HEK293 (cell line): ENCODE measurements at regions not wholly inside any gene's neighbourhood (a gene's known extent, or its start where the extent isn't known, plus 50 kb on each side); places are given as distances from the start of the nearest gene placed in this dataset.

Experiments
- CTCF ChIA-PET: fragments of 350-600 bp; formaldehyde crosslinking; extraction: SDS; loops from one replicate; lab custom pipeline; 2021; ENCODE audit warnings: antibody characterized with exemption; lab: Yijun Ruan, JAX
- POLR2A ChIA-PET: fragments of 300-600 bp; formaldehyde crosslinking; extraction: SDS; loops from one replicate; lab custom pipeline; 2020; ENCODE audit warnings: antibody characterized with exemption, inconsistent platforms; lab: Yijun Ruan, JAX
- H3K27ac ChIP-seq: fragments of 200-500 bp; sonication (Bioruptor generic); 2 replicates; pipeline ENCODE4 v1.5.1; 2014; ENCODE audit warnings: low read depth, low read length, control low read depth, inconsistent platforms; ENCODE audit errors: extremely low read depth
- H3K36me3 ChIP-seq, 2 experiments: fragments of 200-500 bp in 1 of 2; sonication (Bioruptor generic) in 1 of 2; 1 replicate in 1 of 2; 2 replicates in 1 of 2; pipeline ENCODE4 v1.5.1; 2014 to 2017; ENCODE audit warnings: inconsistent platforms in 2 of 2, low read length in 2 of 2; ENCODE audit not compliant: control insufficient read depth in 2 of 2, insufficient read depth in 1 of 2
- H3K4me1 ChIP-seq: fragments of 200-500 bp; sonication (Bioruptor generic); 2 replicates; pipeline ENCODE4 v1.5.1; 2014; ENCODE audit warnings: mild to moderate bottlenecking, low read length, inconsistent platforms; ENCODE audit not compliant: control insufficient read depth, insufficient read depth
- H3K4me3 ChIP-seq: 2 replicates; pipeline ENCODE4 v1.5.1; 2011; ENCODE audit warnings: low read depth, mild to moderate bottlenecking, control low read depth, low read length, moderate library complexity
- H3K9me3 ChIP-seq: fragments of 200-500 bp; sonication (Bioruptor generic); 2 replicates; pipeline ENCODE4 v1.5.1; 2014; ENCODE audit warnings: low read depth, low read length, inconsistent platforms; ENCODE audit not compliant: control insufficient read depth, insufficient read depth
- GLI4 ChIP-seq: fragments of 450-650 bp; formaldehyde crosslinking; IDR thresholded peaks from 2 replicates; pipeline ENCODE4 v1.5.1; 2016; ENCODE audit warnings: missing biosample characterization, missing genetic modification characterization
- MYNN ChIP-seq: fragments of 450-650 bp; formaldehyde crosslinking; IDR thresholded peaks from 2 replicates; pipeline ENCODE4 v1.5.1; 2016; ENCODE audit warnings: missing biosample characterization, missing genetic modification characterization, borderline replicate concordance
- SP3 ChIP-seq: fragments of 450-650 bp; formaldehyde crosslinking; IDR thresholded peaks from 2 replicates; pipeline ENCODE4 v1.5.1; 2016; ENCODE audit warnings: missing biosample characterization, missing genetic modification characterization
- ZBTB7A ChIP-seq: fragments of 450-650 bp; formaldehyde crosslinking; IDR thresholded peaks from 2 replicates; pipeline ENCODE4 v1.5.1; 2016; ENCODE audit warnings: low read depth, missing biosample characterization, missing genetic modification characterization
- ZBTB8A ChIP-seq: fragments of 450-650 bp; formaldehyde crosslinking; IDR thresholded peaks from 2 replicates; pipeline ENCODE4 v1.5.1; 2016; ENCODE audit warnings: missing biosample characterization, missing genetic modification characterization
- ZFP69B ChIP-seq: fragments of 450-650 bp; formaldehyde crosslinking; IDR thresholded peaks from 2 replicates; pipeline ENCODE4 v1.5.1; 2016; ENCODE audit warnings: missing biosample characterization, missing genetic modification characterization
- ZNF132 ChIP-seq: fragments of 450-650 bp; formaldehyde crosslinking; IDR thresholded peaks from 2 replicates; pipeline ENCODE4 v1.5.1; 2017; ENCODE audit warnings: missing biosample characterization, missing genetic modification characterization, borderline replicate concordance
- ZNF169 ChIP-seq: fragments of 450-650 bp; formaldehyde crosslinking; IDR thresholded peaks from 2 replicates; pipeline ENCODE4 v1.5.1; 2016; ENCODE audit warnings: missing biosample characterization, missing genetic modification characterization
- ZNF274 ChIP-seq, 2 experiments: fragments of 200-500 bp in 1 of 2; fragments of 450-650 bp in 1 of 2; sonication (Bioruptor generic) in 1 of 2; formaldehyde crosslinking in 1 of 2; IDR thresholded peaks; 2 replicates each; pipeline versions ENCODE4 v1.5.1 to v1.6.1; 2014 to 2016; ENCODE audit warnings: borderline replicate concordance in 1 of 2, inconsistent platforms in 1 of 2, low read length in 1 of 2, missing biosample characterization in 1 of 2, missing genetic modification characterization in 1 of 2
- ZNF350 ChIP-seq: fragments of 450-650 bp; formaldehyde crosslinking; IDR thresholded peaks from 2 replicates; pipeline ENCODE4 v1.5.0; 2017; ENCODE audit warnings: missing biosample characterization, mild to moderate bottlenecking, missing genetic modification characterization
- ZNF366 ChIP-seq: fragments of 450-650 bp; formaldehyde crosslinking; conservative IDR thresholded peaks from 2 replicates; pipeline ENCODE4 v1.5.1; 2016; ENCODE audit warnings: missing biosample characterization, missing genetic modification characterization
- ZNF558 ChIP-seq: fragments of 450-650 bp; formaldehyde crosslinking; IDR thresholded peaks from 2 replicates; pipeline ENCODE4 v1.5.1; 2016; ENCODE audit warnings: missing biosample characterization, missing genetic modification characterization
- TF ChIP-seq, protein P1 (sequence below): fragments of 450-650 bp; formaldehyde crosslinking; IDR thresholded peaks from 2 replicates; pipeline ENCODE4 v1.5.1; 2016; ENCODE audit warnings: missing biosample characterization, missing genetic modification characterization
- TF ChIP-seq, protein P2 (sequence below): fragments of 450-650 bp; formaldehyde crosslinking; IDR thresholded peaks from 2 replicates; pipeline ENCODE4 v1.5.1; 2016; ENCODE audit warnings: missing biosample characterization, missing genetic modification characterization, low read depth
- TF ChIP-seq, protein P3 (sequence below): fragments of 450-650 bp; formaldehyde crosslinking; IDR thresholded peaks from 2 replicates; pipeline ENCODE4 v1.5.1; 2016; ENCODE audit warnings: missing biosample characterization, missing genetic modification characterization

DNA sequence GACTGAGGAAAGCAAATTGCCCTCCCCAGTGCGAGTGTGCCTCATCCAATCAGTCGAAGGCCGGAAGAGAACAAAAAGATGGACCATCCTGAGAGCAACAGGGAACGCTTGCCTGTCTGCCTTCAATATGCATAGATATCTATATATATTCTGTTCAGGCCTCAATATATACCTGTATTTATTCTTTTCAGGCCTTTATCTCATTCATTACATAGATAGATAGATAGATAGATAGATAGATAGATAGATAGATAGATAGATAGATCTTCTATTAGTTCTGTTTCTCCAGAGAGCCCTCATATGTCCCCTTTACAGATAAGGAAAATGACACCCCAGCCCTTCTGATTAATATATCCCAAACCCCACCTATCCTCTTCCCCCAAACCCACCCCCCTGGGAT, 55.1 kb upstream of the LMO2 start:
- ChIA-PET POLR2A (no interaction called here), CTCF (interaction anchor here (0.7 kb wide), 1 partner anchor 358 kb away, joined by 4 read pairs; no protein-coding TSS in a partner anchor)
- Histone ChIP-seq H3K27ac (no peak overlapping the region), H3K9me3 (no peaks in the 10 kb centered on the region), H3K36me3 (no peaks in the 10 kb centered on the region), H3K4me1 (no peaks in the 10 kb centered on the region), H3K4me3 (no peak overlapping the region)
- TF ChIP-seq, protein P1, sequence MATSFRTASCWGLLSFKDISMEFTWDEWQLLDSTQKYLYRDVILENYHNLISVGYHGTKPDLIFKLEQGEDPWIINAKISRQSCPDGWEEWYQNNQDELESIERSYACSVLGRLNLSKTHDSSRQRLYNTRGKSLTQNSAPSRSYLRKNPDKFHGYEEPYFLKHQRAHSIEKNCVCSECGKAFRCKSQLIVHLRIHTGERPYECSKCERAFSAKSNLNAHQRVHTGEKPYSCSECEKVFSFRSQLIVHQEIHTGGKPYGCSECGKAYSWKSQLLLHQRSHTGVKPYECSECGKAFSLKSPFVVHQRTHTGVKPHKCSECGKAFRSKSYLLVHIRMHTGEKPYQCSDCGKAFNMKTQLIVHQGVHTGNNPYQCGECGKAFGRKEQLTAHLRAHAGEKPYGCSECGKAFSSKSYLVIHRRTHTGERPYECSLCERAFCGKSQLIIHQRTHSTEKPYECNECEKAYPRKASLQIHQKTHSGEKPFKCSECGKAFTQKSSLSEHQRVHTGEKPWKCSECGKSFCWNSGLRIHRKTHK: no peak
- TF ChIP-seq ZNF169 (tag by site-specific recombination) (no peak), ZNF274 (IDR thresholded peaks at IDR 0.05; ENCODE audit: low read length) (no peak), ZNF274 (tag by site-specific recombination; IDR thresholded peaks at IDR 0.05; ENCODE audit: borderline replicate concordance) (no peak), ZNF350 (tag by site-specific recombination) (no peak)

DNA sequence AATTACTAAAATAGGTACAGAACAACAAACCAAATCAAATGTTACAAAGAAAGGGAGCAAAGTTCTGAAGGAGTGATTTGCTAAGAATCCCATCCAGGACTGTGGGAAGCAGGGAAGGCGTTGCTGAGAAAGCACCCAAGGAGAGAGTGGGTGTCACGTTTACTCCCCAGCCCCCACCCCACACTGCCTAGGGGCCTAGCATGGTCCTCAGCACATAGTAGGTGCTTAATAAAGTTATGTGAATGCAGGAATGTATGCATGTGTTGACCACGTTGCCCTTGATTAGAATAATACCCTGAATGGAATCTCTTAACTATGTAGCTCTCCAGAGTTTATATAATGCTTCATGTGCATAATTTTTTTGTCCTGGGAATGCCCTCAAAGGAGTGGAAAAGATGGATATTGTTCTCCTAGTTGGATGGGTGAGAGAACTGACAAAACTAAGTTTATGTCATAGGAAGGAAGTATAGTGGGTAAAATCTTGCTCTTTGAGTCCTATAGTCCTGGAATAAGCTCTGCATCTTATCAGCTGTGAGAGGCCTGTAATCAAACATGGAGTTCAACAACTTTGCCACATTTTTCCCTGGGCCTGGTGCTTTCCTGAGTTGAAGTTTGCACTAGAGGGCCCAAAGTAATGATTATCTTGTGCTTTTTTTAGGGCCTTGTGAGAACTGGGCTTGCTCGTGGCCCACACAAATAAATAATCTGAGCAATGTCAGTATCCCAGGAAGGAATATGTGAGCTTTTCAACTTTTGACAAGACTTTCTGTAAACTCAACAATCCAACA, 53.8 kb upstream of the LMO2 start:
- TF ChIP-seq ZBTB8A (tag by site-specific recombination) (no peak), ZFP69B (no peak), ZNF132 (tag by site-specific recombination) (no peak), MYNN (tag by site-specific recombination) (no peak), SP3 (no peak)
- TF ChIP-seq, protein P2, sequence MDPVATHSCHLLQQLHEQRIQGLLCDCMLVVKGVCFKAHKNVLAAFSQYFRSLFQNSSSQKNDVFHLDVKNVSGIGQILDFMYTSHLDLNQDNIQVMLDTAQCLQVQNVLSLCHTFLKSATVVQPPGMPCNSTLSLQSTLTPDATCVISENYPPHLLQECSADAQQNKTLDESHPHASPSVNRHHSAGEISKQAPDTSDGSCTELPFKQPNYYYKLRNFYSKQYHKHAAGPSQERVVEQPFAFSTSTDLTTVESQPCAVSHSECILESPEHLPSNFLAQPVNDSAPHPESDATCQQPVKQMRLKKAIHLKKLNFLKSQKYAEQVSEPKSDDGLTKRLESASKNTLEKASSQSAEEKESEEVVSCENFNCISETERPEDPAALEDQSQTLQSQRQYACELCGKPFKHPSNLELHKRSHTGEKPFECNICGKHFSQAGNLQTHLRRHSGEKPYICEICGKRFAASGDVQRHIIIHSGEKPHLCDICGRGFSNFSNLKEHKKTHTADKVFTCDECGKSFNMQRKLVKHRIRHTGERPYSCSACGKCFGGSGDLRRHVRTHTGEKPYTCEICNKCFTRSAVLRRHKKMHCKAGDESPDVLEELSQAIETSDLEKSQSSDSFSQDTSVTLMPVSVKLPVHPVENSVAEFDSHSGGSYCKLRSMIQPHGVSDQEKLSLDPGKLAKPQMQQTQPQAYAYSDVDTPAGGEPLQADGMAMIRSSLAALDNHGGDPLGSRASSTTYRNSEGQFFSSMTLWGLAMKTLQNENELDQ (tag by site-specific recombination): no peak
- Histone ChIP-seq H3K4me1 (no peaks in the 10 kb centered on the region), H3K9me3 (no peaks in the 10 kb centered on the region), H3K4me3 (no peak overlapping the region), H3K36me3 (no peaks in the 10 kb centered on the region), H3K27ac (no peak overlapping the region)
- POLR2A ChIA-PET: no interaction called here
- CTCF ChIA-PET: interaction anchor here (1.0 to 1.3 kb wide), 3 partner anchors 25 to 87 kb away, joined by 3 to 7 read pairs (median 6); no protein-coding TSS in a partner anchor

DNA sequence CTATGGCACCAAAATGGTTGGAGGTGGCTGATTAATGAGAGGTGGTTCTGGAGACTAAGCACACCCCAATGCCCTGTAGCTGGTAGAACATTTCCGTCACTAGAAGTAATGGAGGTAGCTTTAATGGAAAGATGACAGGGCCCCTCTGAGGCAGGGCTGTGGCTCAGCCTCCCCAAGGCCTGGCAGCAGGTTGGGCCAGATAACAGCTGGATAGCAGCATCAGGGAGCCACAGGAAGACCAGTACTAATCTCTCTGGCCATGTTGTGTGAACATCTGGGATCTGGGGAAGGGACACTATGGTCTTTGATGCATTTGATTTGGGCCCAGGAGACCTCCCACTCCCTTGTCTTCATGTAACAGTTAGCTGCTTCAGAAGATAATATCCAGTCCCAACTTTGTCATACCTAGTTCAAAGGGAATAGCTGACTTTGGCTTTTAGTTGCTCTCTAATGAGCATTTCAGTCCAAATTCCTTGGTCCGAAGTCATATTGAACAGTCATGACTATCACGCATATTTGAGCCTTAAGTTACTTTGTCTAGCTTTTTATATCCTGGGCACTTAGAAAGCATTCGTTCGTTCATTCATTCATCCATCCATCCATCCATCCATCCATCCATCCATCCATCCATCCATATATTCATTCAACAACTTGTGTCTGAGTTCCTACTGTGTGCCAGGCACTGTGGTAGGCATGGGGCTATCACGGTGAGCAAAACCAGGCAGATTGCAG, 53.0 kb upstream of the LMO2 start:
- TF ChIP-seq ZNF366 (tag by site-specific recombination) (peak; percentile 65), GLI4 (tag by site-specific recombination) (no peak), ZNF558 (no peak), ZBTB7A (no peak)
- TF ChIP-seq, protein P3, sequence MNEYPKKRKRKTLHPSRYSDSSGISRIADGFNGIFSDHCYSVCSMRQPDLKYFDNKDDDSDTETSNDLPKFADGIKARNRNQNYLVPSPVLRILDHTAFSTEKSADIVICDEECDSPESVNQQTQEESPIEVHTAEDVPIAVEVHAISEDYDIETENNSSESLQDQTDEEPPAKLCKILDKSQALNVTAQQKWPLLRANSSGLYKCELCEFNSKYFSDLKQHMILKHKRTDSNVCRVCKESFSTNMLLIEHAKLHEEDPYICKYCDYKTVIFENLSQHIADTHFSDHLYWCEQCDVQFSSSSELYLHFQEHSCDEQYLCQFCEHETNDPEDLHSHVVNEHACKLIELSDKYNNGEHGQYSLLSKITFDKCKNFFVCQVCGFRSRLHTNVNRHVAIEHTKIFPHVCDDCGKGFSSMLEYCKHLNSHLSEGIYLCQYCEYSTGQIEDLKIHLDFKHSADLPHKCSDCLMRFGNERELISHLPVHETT (tag by site-specific recombination): no peak
- TF ChIP-seq, all 188 proteins: peak for 1
- CTCF ChIA-PET: interaction anchor here (0.6 to 1.3 kb wide), 4 partner anchors 26 to 1136 kb away, joined by 3 to 7 read pairs (median 4); no protein-coding TSS in a partner anchor
- Histone ChIP-seq H3K4me1 (no peaks in the 10 kb centered on the region), H3K4me3 (no peak overlapping the region), H3K36me3 (no peaks in the 10 kb centered on the region), H3K27ac (no peak overlapping the region), H3K9me3 (no peaks in the 10 kb centered on the region)
- POLR2A ChIA-PET: no interaction called here
